Gastroesophageal sphincter (tissue), 3 donors: ENCODE measurements at regions not wholly inside any gene's neighbourhood (a gene's known extent, or its start where the extent isn't known, plus 50 kb on each side); places are given as distances from the start of the nearest gene placed in this dataset.

Experiments used
- CTCF ChIP-seq, 4 experiments: fragments of 200-600 bp in 2 of 4; fragments of 450-650 bp in 2 of 4; sonication (generic) in 1 of 4; IDR thresholded peaks; one replicate each; pipeline ENCODE4 v1.5.1; 2017 to 2019; ENCODE audit warnings: antibody characterized with exemption in 4 of 4, mild to moderate bottlenecking in 2 of 4, moderate library complexity in 2 of 4
- POLR2A ChIP-seq, 2 donors: fragments of 450-650 bp; IDR thresholded peaks; one replicate each; pipeline ENCODE4 v1.6.1; 2017; ENCODE audit warnings: antibody characterized with exemption in 2 of 2, mild to moderate bottlenecking in 2 of 2, moderate library complexity in 1 of 2

GRCh38 chr18:40272630-40273231, 1682.3 kb upstream of the PIK3C3 start:
- TF ChIP-seq CTCF (IDR thresholded peaks at IDR 0.05) (no peak), POLR2A (IDR thresholded peaks at IDR 0.05) (no peak)
